HG03025 (cell line): ENCODE measurements at regions not wholly inside any gene's neighbourhood (a gene's known extent, or its start where the extent isn't known, plus 50 kb on each side); places are given as distances from the start of the nearest gene placed in this dataset.
"Not testable (repeated sequence)": the region's sequence is repeated elsewhere in the genome, so short reads cannot be mapped to it uniquely, and the experiment has no call there.

Source experiments
- ATAC-seq: cut with Tn5 transposase; IDR thresholded peaks from one replicate; pipeline ENCODE4 v1.9.1; 2021; ENCODE audit warnings: mild to moderate bottlenecking, moderate library complexity; ENCODE audit not compliant: unreplicated experiment, low FRiP score

DNA sequence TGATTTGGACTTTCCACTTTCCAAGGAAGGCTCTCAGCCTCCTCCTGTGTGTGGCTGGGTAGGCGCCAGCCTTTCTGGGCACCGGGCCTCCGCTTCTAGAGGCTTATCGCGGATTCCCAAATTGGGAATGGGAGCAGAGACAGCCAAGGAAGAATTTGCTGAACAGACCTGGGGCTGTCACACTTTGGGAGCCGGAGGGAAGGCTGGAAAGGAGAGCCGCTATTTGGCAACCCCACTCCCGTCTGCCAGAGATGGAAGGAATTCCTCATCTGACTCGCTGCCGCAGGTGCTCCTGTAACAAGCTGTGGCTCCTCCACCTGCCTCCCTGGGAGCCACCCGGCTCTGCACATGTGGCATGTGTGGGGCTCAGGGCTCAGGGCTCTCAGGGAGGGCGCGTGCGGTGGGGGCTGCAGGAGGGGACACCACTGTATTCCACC is 50.8 kb upstream of the ECHDC3 start:
- no peak for ATAC-seq

GRCh38 chr10:11689945-11690736 is 52.0 kb upstream of the ECHDC3 start:
- no peak for ATAC-seq

- ATAC-seq, result not testable (repeated sequence)
Observed at GRCh38 chr10:11688448-11688795, 53.8 kb upstream of the ECHDC3 start.

DNA sequence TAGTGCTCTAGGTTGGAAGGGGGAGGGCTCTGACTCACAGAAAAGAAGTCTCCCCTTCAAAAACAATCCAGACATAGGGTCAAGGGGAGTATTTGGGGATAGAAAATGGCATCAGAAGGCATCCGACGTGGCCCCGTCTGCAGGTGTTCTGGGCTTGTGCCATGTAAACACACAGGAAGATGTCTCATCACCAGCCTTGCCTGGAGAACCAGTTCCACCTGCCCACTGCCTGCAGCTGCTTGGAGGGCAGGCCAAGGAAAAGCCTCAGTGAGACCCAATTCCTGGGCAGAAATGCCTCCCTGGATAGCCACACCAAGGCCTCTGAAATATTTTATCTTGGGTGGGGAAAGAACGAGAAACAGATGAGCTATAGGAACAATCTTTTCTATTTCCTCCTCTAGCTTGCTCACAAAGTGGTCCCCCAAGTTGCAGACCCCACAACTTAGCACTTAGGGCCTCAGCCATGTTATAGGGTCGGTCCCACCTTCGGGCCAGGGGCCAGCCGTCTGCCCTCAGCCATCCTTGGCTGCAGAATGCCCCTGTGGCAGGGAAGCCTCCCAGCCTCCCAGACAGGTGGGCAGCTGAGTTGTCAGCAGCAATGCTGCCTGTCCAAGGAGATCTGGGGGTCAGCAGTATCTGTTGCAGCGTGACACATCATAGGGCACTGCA is 54.3 kb upstream of the ECHDC3 start:
- ATAC-seq, result no peak

GRCh38 chr10:11687357-11687771 is 54.8 kb upstream of the ECHDC3 start:
- ATAC-seq, result no peak

DNA sequence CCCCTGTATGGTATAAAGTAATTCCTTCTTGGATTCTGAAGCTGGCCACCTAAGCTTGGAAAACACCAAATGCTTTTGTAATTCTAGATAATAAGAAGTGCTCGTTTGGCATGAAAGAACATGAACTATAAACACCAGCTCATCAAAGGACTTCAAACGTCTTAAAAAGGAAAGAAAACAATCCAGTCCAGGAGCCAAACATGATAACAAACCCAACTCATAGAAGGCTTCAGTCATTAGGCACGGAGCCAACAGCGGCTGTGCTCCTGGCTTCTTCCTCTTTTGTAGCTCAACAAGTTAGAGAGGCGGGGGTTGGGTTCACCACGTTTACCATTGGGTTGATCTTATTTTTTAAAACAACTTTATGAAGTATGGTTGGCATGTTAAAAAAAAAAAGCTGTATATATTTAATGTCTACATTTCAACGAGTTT is 56.4 kb upstream of the ECHDC3 start:
- ATAC-seq, result no peak

- peak; percentile 58 for ATAC-seq
Observed at GRCh38 chr10:11684717-11685645, 57.2 kb upstream of the ECHDC3 start.

- ATAC-seq, result peak; percentile 6
Observed at GRCh38 chr10:11684341-11684716, 57.9 kb upstream of the ECHDC3 start.

GRCh38 chr10:11683529-11684320 is 58.5 kb upstream of the ECHDC3 start:
- ATAC-seq, result no peak

GRCh38 chr10:11682851-11683250 is 59.3 kb upstream of the ECHDC3 start:
- no peak for ATAC-seq

GRCh38 chr10:11682267-11682683 is 59.9 kb upstream of the ECHDC3 start:
- no peak for ATAC-seq

DNA sequence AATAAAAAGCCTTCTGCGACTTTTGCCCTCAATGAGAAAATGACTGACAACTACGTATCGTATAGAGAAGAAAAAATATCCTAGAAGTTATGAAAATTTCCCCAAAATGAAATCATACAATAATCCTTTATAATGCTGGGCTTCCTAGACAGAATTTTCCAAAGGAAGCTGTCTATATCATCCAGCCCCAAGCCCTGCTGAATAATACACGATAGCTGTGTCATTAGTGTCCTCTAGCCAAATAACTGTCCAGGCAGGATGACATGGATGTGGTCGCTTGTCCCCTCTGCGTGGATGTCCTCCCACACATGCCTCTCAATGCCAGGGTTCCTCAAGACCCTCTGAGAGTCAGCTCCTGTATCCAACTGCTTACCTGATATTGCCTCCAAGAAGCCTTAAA is 61.7 kb upstream of the ECHDC3 start:
- no peak for ATAC-seq

DNA sequence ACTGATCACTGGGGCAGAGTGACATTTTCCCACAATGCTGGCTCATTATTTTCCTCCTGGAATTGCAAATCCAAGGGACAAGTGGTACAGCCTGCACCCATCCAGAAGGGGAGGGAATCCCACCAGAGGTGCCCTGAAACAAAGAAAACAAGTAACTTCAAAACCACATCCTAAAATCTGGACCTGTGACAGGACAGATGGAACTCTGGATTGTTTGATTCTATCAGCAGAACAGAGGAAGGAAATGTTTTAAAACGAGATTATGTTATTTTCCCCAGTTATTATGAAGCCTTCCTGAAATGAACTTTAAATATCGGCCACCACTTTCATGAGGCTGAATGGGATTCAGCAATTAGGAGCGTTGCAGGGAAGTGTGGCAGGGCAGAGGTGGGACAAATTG is 62.2 kb upstream of the ECHDC3 start:
- ATAC-seq, result no peak

- peak; percentile 86 for ATAC-seq
Observed at GRCh38 chr10:11678074-11678793, 63.9 kb upstream of the ECHDC3 start.

GRCh38 chr10:11677480-11677879 is 64.7 kb upstream of the ECHDC3 start:
- ATAC-seq, result peak; percentile 4

- ATAC-seq, result no peak
Observed at GRCh38 chr10:11673346-11674280, 62.2 kb upstream of the USP6NL start.

DNA sequence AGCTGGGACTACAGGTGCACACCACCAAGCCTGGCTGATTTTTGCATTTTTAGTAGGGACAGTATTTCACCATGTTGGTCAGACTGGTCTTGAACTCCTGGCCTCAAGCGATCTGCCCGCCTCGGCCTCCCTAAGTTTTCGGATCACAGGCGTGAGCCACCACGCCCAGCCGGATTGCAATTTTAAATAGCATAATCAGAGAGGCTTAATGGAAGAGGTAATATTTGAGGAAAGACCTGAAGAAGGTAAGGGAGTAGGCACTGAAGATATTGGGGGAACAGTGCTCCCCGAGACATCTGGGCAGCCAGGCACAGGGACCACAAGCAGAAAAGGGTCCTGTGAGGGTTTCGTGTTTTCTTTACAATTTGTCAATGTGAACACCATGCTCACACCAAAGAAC is 61.4 kb upstream of the USP6NL start:
- no peak for ATAC-seq

- ATAC-seq, result no peak
Observed at GRCh38 chr10:11670381-11670780, 58.9 kb upstream of the USP6NL start.
